HG03342 (cell line): ENCODE measurements at regions not wholly inside any gene's neighbourhood (a gene's known extent, or its start where the extent isn't known, plus 50 kb on each side); places are given as distances from the start of the nearest gene placed in this dataset.
"Not testable (repeated sequence)": the region's sequence is repeated elsewhere in the genome, so short reads cannot be mapped to it uniquely, and the experiment has no call there.

Source experiments
- ATAC-seq: cut with Tn5 transposase; IDR thresholded peaks from one replicate; pipeline ENCODE4 v1.9.1; 2021; ENCODE audit warnings: mild to moderate bottlenecking, moderate library complexity; ENCODE audit not compliant: unreplicated experiment

- ATAC-seq, result no peak
Measured at GRCh38 chr17:68135141-68135887, 99.8 kb downstream of the KPNA2 start.

- ATAC-seq, result no peak
Measured at GRCh38 chr17:68141050-68141449, 105.5 kb downstream of the KPNA2 start.

DNA sequence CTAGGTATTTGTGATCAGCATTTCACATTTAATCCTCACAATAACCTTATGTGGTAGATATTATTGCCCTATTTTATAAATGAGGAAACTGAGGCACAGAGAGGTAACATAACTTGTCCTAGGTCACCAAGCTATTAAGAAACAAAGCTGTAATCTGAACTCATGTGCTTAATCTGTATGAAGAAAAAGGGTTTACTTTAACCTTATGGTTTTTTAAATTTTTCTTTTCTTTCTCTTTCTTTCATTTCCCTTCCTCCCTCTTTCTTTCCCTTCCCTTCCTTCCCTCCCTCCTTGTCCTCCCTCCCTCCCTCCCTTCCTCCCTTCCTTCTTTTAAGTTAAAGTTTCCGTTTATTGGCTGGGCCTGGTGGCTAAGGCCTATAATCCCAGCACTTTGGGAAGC, 105.2 kb upstream of the AMZ2 start:
- ATAC-seq, result no peak

GRCh38 chr17:68143425-68143824, 104.4 kb upstream of the AMZ2 start:
- ATAC-seq, result no peak

GRCh38 chr17:68145088-68145487, 102.8 kb upstream of the AMZ2 start:
- ATAC-seq, result no peak

GRCh38 chr17:68148936-68149335, 98.9 kb upstream of the AMZ2 start:
- ATAC-seq, result no peak

GRCh38 chr17:68152161-68152571, 95.7 kb upstream of the AMZ2 start:
- ATAC-seq, result no peak

- no peak for ATAC-seq
Measured at GRCh38 chr17:68155692-68156091, 92.2 kb upstream of the AMZ2 start.

DNA sequence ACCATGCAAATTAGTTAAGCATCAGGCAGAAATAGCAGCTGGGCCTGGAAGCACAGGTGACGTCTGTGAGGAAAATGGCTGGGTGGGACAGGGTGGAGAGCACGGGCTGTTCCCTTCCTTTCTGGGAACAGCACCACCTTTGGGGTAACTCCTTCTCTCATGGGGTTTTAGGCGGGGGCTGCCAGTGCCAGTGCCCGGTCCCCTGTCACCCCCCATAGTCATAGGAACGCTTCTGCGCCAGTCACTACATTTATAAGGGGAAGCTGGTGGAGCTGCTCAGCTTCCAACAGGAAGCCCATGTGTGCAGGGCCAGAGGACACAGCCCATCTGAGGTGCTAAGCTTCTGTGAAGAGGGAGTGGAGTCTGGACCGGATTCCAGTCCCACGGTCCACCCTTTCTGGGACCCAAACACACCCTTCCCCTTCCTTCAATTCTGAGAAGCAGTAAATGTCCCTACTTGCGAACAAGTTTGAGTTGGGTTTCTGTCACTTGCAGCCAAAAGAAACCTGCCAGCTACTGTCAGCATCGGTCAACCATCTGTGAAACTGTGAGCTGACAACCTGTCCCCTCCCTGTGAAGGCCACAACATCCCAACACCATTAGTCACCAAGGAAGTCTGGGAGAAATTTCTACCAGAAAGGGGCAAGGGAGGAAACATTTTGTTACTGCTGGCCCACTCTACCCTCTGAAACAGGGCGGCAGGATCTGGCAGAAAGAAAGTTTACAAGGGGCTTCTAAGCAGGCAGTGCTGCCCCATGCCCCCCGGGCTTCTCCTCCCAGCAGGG, 86.0 kb upstream of the AMZ2 start:
- no peak for ATAC-seq

DNA sequence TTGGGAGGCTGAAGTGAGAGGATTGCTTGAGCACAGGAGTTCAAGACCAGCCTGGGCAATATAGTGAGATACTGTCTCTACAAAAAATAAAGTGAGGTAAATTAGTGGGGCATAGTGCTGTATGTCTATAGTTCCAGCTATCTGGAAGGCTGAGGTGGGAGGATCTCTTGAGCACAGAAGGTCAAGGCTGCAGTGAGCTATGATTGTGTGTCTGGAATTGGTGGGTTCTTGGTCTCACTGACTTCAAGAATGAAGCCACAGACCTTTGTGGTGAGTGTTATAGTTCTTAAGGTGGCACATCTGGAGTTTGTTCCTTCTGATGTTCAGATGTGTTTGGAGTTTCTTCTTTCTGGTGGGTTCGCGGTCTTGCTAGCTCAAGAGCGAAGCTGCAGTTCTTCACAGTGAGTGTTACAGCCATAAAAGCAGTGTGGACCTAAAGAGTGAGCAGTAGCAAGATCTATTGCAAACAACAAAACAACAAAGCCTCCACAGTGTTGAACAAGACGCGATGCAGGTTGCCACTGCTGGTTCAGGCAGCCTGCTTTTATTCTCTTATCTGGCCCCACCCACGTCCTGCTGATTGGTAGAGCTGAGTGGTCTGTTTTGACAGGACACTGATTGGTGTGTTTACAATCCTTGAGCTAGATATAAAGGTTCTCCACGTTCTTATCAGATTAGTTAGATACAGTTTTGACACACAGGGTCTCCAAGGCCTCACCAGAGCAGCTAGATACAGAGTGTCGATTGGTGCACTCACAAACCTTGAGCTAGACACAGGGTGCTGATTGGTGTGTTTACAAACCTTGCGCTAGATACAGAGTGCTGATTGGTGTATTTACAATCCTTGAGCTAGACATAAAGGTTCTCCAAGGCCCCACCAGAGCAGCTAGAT, 79.3 kb upstream of the AMZ2 start:
- ATAC-seq, result not testable (repeated sequence)

GRCh38 chr17:68169165-68169821, 78.5 kb upstream of the AMZ2 start:
- ATAC-seq, result not testable (repeated sequence)

DNA sequence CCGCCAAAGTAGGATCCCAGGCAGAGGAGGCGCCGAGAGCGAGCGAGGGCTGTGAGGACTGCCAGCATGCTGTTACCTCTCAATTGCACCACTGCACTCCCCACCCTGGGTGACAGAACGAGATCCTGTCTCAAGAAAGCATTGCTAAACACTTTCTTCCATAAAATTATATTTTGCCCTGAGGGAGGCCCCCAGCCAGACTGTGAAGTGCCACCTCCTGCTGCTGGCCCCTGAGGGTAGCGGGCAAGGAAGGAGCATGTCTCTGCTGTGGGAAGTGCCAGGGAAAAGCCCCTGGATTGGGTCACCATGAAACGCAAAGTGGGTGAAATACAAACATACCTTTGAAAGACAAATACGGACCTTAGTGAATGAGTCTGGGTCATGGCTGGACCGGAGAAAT, 78.0 kb upstream of the AMZ2 start:
- ATAC-seq, result no peak

- ATAC-seq, result no peak
Measured at GRCh38 chr17:68170246-68170645, 77.6 kb upstream of the AMZ2 start.

- peak; percentile 56 for ATAC-seq
Measured at GRCh38 chr17:68172461-68172954, 75.3 kb upstream of the AMZ2 start.

DNA sequence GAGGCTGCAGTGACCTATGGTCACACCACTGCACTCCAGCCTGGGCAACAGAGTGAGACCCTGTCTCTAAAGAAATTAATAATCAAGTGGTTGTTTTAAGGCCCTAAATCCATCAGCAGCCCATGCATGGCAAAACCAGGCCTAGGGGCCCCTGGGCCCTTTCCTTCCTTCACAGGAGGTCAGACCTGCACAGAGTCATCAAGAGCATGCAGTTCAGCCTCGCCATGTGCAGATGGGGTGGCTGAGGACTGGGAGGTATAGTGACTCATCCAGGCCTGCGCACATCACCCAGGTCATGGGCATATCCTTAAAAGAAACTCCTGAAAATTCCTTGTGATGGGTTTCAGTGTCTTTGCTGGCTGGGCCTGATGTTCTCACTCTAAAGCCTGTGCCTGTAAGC, 72.4 kb upstream of the AMZ2 start:
- ATAC-seq, result no peak

DNA sequence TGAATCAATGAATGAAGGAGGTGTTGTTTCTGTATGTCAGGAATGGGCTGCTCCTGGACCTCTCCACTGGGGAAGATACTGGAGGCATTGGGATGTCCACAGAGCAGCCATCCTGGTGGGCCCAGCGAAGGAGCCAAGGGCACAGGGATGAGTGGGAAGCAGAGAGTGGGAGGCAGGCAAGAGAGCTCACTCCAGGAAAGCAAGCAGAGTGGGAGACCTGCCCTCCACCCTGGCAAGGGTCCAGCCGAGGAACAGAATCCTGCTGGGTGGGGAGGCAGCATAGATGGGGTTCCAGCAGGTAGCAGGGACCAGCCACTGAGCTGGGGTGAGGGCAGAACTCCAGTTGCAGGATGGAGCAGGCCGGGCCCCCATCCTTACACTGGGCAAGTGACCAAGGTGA, 71.9 kb upstream of the AMZ2 start:
- ATAC-seq, result no peak

DNA sequence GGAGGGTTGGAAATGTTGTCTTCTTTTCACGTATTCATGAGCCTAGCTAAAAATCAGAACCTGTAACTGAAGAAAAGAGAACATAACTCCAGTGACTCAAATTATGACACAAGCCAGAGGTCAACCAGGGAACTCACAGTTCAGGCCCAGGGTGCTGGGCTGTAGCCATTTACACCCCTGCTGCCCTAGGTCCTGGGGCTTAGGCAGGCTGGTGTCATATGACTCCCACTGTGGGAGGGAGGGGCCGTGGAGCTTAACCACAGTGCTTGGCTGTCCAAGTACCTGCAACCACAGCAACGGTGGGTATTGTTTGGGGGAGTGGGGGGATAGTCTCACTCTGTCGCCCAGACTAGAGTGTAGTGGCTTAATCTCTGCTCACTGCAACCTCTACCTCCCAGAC, 71.1 kb upstream of the AMZ2 start:
- no peak for ATAC-seq

DNA sequence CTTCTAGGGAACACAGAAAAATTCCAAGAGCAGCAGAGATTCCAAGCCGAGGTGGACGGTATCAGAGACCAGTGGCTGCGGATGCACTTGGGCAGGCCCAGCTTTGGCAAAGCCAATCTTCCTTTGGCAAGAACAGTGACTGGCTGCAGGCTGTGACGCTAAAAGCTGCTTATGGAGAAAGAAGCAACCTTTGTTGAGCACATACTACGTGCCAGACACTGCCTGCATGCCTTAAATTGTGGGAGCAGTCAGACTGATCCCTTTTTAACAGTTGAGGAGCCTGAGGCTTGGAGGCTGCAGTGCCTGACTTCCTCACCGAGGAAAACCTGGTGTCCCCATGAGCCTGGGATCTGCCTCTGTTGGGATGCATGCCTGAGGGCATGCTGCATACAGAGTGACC, 69.0 kb upstream of the AMZ2 start:
- no peak for ATAC-seq

- no peak for ATAC-seq
Measured at GRCh38 chr17:68179236-68179925, 68.5 kb upstream of the AMZ2 start.

DNA sequence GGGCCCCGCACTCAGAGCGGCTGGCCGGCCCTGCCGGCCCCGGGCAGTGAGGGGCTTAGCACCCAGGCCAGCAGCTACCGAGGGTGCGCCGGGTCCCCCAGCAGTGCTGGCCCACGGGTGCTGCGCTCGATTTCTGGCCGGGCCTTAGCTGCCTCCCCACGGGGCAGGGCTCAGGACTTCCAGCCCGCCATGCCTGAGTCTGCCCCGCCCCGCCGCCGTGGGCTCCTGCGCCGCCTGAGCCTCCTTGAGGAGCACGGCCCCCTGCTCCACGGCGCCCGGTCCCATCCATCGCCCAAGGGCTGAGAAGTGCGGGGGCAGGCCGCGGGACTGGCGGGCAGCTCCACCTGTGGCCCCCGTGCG, 67.9 kb upstream of the AMZ2 start:
- ATAC-seq, result no peak
